ENCODE measurements at regions not wholly inside any gene's neighbourhood (a gene's known extent, or its start where the extent isn't known, plus 50 kb on each side); places are given as distances from the start of the nearest gene placed in this dataset.
"Not testable (repeated sequence)": the region's sequence is repeated elsewhere in the genome, so short reads cannot be mapped to it uniquely, and the experiment has no call there.

- H3K36me3 ChIP-seq (ENCODE audit: control insufficient read depth, insufficient read depth, low read length, severe bottlenecking): no peaks in the 10 kb centered on the region
- no peak overlapping the region for H3K9ac ChIP-seq (ENCODE audit: low read length)
- H3K4me1 ChIP-seq (ENCODE audit: control insufficient read depth, insufficient read depth, low read length): no peaks in the 10 kb centered on the region
- H3K4me3 ChIP-seq (ENCODE audit: low read length): no peak overlapping the region
- H3K27me3 ChIP-seq (replicated peaks; ENCODE audit: control insufficient read depth, insufficient read depth, low read length): no peaks in the 10 kb centered on the region
- DNase-seq (ENCODE audit: low read depth): peak; percentile 58
- H3K9me3 ChIP-seq (ENCODE audit: control insufficient read depth, low read length): no peaks in the 10 kb centered on the region
These were observed 597.9 kb upstream of the TLE4 start for GRCh38 chr9:78973907-78974306.

- H3K4me1 ChIP-seq (ENCODE audit: control insufficient read depth, insufficient read depth, low read length): no peaks in the 10 kb centered on the region
These were observed 588.9 kb upstream of the TLE4 start for GRCh38 chr9:78982849-78983248.

GRCh38 chr9:78985084-78985738 lies 586.6 kb upstream of the TLE4 start:
- H3K36me3 ChIP-seq (ENCODE audit: control insufficient read depth, insufficient read depth, low read length, severe bottlenecking): no peaks in the 10 kb centered on the region
- DNase-seq (ENCODE audit: low read depth): peak; percentile 33
- no peaks in the 10 kb centered on the region for H3K4me1 ChIP-seq (ENCODE audit: control insufficient read depth, insufficient read depth, low read length)
- H3K4me3 ChIP-seq (ENCODE audit: low read length): no peak overlapping the region
- no peaks in the 10 kb centered on the region for H3K9me3 ChIP-seq (ENCODE audit: control insufficient read depth, low read length)
- no peak overlapping the region for H3K9ac ChIP-seq (ENCODE audit: low read length)
- H3K27me3 ChIP-seq (replicated peaks; ENCODE audit: control insufficient read depth, insufficient read depth, low read length): no peaks in the 10 kb centered on the region

More at GRCh38 chr9:78982849-78983248, 588.9 kb upstream of the TLE4 start:
- Histone ChIP-seq H3K4me3 (ENCODE audit: low read length) (no peak overlapping the region), H3K36me3 (ENCODE audit: control insufficient read depth, insufficient read depth, low read length, severe bottlenecking) (no peaks in the 10 kb centered on the region), H3K9me3 (ENCODE audit: control insufficient read depth, low read length) (no peaks in the 10 kb centered on the region), H3K27me3 (replicated peaks; ENCODE audit: control insufficient read depth, insufficient read depth, low read length) (no peaks in the 10 kb centered on the region), H3K9ac (ENCODE audit: low read length) (no peak overlapping the region)
- DNase-seq (ENCODE audit: low read depth): no peak

- no peaks in the 10 kb centered on the region for H3K4me1 ChIP-seq (ENCODE audit: control insufficient read depth, insufficient read depth, low read length)
- H3K27me3 ChIP-seq (replicated peaks; ENCODE audit: control insufficient read depth, insufficient read depth, low read length): no peaks in the 10 kb centered on the region
- H3K4me3 ChIP-seq (ENCODE audit: low read length): no peak overlapping the region
- no peaks in the 10 kb centered on the region for H3K36me3 ChIP-seq (ENCODE audit: control insufficient read depth, insufficient read depth, low read length, severe bottlenecking)
- H3K9me3 ChIP-seq (ENCODE audit: control insufficient read depth, low read length): no peaks in the 10 kb centered on the region
- H3K9ac ChIP-seq (ENCODE audit: low read length): no peak overlapping the region
- no peak for DNase-seq (ENCODE audit: low read depth)
These were observed 585.3 kb upstream of the TLE4 start for GRCh38 chr9:78986446-78986845.

GRCh38 chr9:78989031-78989658 lies 582.6 kb upstream of the TLE4 start:
- Histone ChIP-seq H3K36me3 (ENCODE audit: control insufficient read depth, insufficient read depth, low read length, severe bottlenecking) (no peaks in the 10 kb centered on the region), H3K9me3 (ENCODE audit: control insufficient read depth, low read length) (no peaks in the 10 kb centered on the region), H3K9ac (ENCODE audit: low read length) (no peak overlapping the region), H3K27me3 (replicated peaks; ENCODE audit: control insufficient read depth, insufficient read depth, low read length) (no peaks in the 10 kb centered on the region), H3K4me3 (ENCODE audit: low read length) (no peak overlapping the region), H3K4me1 (ENCODE audit: control insufficient read depth, insufficient read depth, low read length) (no peaks in the 10 kb centered on the region)
- no peak for DNase-seq (ENCODE audit: low read depth)

DNA sequence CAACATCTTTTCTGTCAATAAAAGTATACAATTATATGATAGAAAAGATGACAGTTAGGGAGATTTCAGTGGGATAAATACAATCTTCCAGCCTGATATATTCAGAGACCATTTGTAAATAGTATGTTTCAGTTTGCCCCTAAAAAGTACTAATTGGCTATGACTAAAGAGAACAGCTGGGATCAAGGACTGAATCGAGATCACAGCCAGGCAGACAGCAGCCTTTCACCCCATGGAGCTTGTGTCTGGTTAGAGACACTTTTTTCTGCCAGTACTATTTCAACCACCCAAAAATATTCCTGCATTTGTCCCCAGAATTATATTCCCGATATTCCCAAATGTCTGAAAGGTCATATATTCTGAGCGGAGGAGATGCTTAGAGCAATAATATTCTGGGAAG lies 577.3 kb upstream of the TLE4 start:
- no peak for DNase-seq (ENCODE audit: low read depth)
- H3K9me3 ChIP-seq (ENCODE audit: control insufficient read depth, low read length): no peaks in the 10 kb centered on the region
- no peaks in the 10 kb centered on the region for H3K36me3 ChIP-seq (ENCODE audit: control insufficient read depth, insufficient read depth, low read length, severe bottlenecking)
- H3K27me3 ChIP-seq (replicated peaks; ENCODE audit: control insufficient read depth, insufficient read depth, low read length): no peaks in the 10 kb centered on the region
- no peak overlapping the region for H3K9ac ChIP-seq (ENCODE audit: low read length)
- no peak overlapping the region for H3K4me3 ChIP-seq (ENCODE audit: low read length)
- no peaks in the 10 kb centered on the region for H3K4me1 ChIP-seq (ENCODE audit: control insufficient read depth, insufficient read depth, low read length)

DNA sequence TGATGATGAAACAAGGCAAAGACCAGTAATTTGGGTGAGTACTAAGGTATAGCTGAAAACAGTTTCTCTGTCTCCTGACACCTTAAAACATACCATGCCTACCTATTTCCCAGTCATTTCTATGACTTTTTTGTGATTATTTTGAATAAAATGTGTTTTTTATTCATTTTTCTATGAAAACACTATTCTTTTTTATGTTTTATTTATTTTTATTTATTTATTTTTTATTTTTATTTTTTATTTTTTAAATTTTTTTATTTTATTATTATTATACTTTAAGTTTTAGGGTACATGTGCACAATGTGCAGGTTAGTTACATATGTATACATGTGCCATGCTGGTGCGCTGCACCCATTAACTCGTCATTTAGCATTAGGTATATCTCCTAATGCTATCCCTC lies 576.8 kb upstream of the TLE4 start:
- not testable (repeated sequence) for H3K27me3 ChIP-seq (replicated peaks; ENCODE audit: control insufficient read depth, insufficient read depth, low read length); H3K9me3 ChIP-seq (ENCODE audit: control insufficient read depth, low read length); H3K36me3 ChIP-seq (ENCODE audit: control insufficient read depth, insufficient read depth, low read length, severe bottlenecking); DNase-seq (ENCODE audit: low read depth); H3K4me3 ChIP-seq (ENCODE audit: low read length); H3K9ac ChIP-seq (ENCODE audit: low read length); H3K4me1 ChIP-seq (ENCODE audit: control insufficient read depth, insufficient read depth, low read length)

- no peak for DNase-seq (ENCODE audit: low read depth)
- no peaks in the 10 kb centered on the region for H3K9me3 ChIP-seq (ENCODE audit: control insufficient read depth, low read length)
- H3K4me3 ChIP-seq (ENCODE audit: low read length): no peak overlapping the region
- H3K36me3 ChIP-seq (ENCODE audit: control insufficient read depth, insufficient read depth, low read length, severe bottlenecking): no peaks in the 10 kb centered on the region
- H3K4me1 ChIP-seq (ENCODE audit: control insufficient read depth, insufficient read depth, low read length): no peaks in the 10 kb centered on the region
- no peak overlapping the region for H3K9ac ChIP-seq (ENCODE audit: low read length)
- H3K27me3 ChIP-seq (replicated peaks; ENCODE audit: control insufficient read depth, insufficient read depth, low read length): no peaks in the 10 kb centered on the region
These were observed 574.5 kb upstream of the TLE4 start for GRCh38 chr9:78997296-78997695.

DNA sequence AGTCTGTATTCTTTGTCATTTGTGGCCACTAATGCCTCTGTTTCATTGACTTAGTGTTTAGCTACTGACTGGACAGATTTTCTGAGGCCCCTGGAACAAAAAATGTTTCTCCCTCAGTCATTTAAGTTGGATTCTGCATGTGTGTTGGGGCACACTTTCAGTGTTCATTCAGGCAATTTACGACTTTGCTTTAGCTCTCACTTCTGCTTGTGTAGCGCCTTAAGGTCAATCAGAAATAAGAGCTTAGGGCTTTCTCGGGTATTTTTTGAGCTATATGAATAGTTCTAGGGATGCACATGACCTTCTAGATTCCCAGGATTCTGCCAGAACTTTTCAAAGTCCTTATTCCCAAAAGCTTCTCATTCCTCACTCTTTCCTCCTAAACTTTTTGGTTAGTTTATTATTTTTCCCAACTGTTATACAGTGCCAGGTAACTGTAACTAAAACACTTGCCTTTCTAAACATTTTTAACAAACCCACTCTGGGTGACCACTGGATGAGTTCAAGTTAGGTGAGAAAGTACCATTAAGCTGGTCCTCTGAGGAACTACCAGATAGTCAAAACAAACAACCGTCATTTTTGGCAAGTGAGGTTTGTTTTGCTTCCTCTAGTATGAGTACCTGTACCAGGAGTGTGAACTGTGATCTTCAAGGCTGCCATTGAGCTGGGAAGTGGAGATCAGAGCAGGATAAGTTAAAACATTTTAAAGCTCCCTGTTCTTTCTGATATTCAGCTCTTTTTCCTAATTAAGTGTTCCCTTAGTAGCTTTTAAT lies 571.3 kb upstream of the TLE4 start:
- H3K4me3 ChIP-seq (ENCODE audit: low read length): no peak overlapping the region
- H3K9me3 ChIP-seq (ENCODE audit: control insufficient read depth, low read length): no peaks in the 10 kb centered on the region
- H3K9ac ChIP-seq (ENCODE audit: low read length): no peak overlapping the region
- H3K27me3 ChIP-seq (replicated peaks; ENCODE audit: control insufficient read depth, insufficient read depth, low read length): no peaks in the 10 kb centered on the region
- H3K4me1 ChIP-seq (ENCODE audit: control insufficient read depth, insufficient read depth, low read length): no peaks in the 10 kb centered on the region
- no peak for DNase-seq (ENCODE audit: low read depth)
- no peaks in the 10 kb centered on the region for H3K36me3 ChIP-seq (ENCODE audit: control insufficient read depth, insufficient read depth, low read length, severe bottlenecking)

DNA sequence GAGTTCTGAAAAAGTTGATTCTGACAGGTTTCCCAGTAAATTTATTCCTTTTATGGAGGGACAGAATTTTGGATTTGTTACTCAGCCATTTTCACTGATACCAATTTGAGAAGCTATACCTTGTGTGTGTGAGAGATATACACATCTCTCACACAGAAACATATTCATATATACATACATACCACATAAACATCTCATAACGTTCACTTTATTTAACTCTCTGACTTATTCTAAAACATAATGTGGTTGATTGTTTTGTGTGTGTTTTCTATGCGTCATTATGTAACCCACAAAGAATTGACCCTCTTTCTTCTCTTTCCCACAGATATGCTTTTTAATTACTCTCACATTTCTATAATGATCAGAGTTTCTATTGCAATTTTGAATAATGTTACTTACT lies 570.8 kb upstream of the TLE4 start:
- Histone ChIP-seq H3K36me3 (ENCODE audit: control insufficient read depth, insufficient read depth, low read length, severe bottlenecking) (no peaks in the 10 kb centered on the region), H3K27me3 (replicated peaks; ENCODE audit: control insufficient read depth, insufficient read depth, low read length) (no peaks in the 10 kb centered on the region), H3K4me3 (ENCODE audit: low read length) (no peak overlapping the region), H3K9ac (ENCODE audit: low read length) (no peak overlapping the region), H3K9me3 (ENCODE audit: control insufficient read depth, low read length) (no peaks in the 10 kb centered on the region), H3K4me1 (ENCODE audit: control insufficient read depth, insufficient read depth, low read length) (no peaks in the 10 kb centered on the region)
- no peak for DNase-seq (ENCODE audit: low read depth)

GRCh38 chr9:79003514-79003913 lies 568.3 kb upstream of the TLE4 start:
- H3K9me3 ChIP-seq (ENCODE audit: control insufficient read depth, low read length): no peaks in the 10 kb centered on the region
- H3K27me3 ChIP-seq (replicated peaks; ENCODE audit: control insufficient read depth, insufficient read depth, low read length): no peaks in the 10 kb centered on the region
- no peak for DNase-seq (ENCODE audit: low read depth)
- no peak overlapping the region for H3K4me3 ChIP-seq (ENCODE audit: low read length)
- no peak overlapping the region for H3K9ac ChIP-seq (ENCODE audit: low read length)
- H3K36me3 ChIP-seq (ENCODE audit: control insufficient read depth, insufficient read depth, low read length, severe bottlenecking): no peaks in the 10 kb centered on the region
- no peaks in the 10 kb centered on the region for H3K4me1 ChIP-seq (ENCODE audit: control insufficient read depth, insufficient read depth, low read length)

All from adipocyte (in vitro differentiated cells).